Epithelial cell of prostate (primary cell): ENCODE measurements at regions not wholly inside any gene's neighbourhood (a gene's known extent, or its start where the extent isn't known, plus 50 kb on each side); places are given as distances from the start of the nearest gene placed in this dataset.

Source experiments
- DNase-seq: peaks from one replicate; pipeline ENCODE4 v3.0.0-alpha.2; 2011; ENCODE audit warnings: low read depth, low spot score
- H3K27ac ChIP-seq: fragments of 450-650 bp; 2 replicates; pipeline ENCODE4 v1.5.1; 2017; ENCODE audit warnings: mild to moderate bottlenecking

DNA sequence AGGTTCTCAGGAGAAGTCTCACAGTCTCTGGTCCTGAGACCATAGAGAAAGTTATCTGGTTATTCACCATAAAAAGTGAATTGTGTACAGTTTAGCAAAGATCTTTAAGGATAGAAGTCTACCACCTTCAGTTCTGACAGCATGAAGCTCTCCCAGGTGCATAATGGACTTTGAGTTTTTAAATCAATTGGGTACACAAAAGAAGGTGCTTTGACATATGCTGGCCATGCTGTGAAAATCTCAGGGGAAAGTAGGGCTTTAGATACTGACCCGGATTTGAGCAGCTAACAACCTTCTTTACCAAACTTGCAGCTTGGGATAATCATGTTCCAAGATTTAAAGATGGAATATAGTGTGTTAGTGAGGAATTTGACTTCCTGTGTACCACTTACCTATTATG is 264.2 kb downstream of the ZSWIM6 start:
- no peak for DNase-seq
- H3K27ac ChIP-seq, result no peak overlapping the region

DNA sequence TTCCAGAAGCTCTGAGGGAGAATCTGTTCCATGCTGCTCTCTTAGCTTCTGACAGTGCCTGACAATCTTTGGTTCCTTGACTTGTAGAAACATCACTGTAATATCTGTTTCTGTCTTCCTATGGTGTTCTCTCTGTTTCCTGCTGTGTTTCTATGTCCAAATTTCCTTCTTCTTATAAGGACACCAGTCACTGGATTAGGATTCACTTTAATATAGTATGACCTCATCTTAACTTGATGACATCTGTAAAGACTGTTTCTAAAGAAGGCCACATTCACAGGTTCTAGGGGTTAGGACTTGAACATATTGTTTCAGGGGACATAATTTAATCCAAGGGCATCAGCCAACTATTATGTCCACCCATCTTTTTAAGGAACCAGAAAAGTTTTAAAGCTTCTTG is 265.6 kb downstream of the ZSWIM6 start:
- H3K27ac ChIP-seq, result no peak overlapping the region

DNA sequence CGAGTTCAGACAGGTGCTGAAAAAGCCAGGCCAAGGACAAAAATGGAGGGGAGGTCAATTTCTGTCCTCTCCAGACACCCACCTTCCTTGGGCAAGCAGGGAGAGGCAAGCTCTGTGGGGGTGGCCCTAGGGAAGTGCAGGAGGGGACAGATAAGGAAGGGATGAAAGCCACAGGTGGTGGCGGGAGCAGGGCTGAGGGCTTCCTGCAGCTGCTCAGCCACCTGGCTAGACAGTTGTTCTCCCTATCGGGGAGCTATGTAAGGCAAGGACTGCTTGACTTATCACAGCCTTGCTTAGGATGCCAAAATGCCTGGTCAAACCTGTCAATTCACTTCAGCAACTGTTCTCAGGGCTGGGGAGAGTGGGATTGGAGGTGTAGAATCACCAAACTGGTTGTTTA is 266.1 kb downstream of the ZSWIM6 start:
- DNase-seq, result no peak
- no peak overlapping the region for H3K27ac ChIP-seq

More for the DNA sequence above, 265.6 kb downstream of the ZSWIM6 start:
- DNase-seq, result no peak

DNA sequence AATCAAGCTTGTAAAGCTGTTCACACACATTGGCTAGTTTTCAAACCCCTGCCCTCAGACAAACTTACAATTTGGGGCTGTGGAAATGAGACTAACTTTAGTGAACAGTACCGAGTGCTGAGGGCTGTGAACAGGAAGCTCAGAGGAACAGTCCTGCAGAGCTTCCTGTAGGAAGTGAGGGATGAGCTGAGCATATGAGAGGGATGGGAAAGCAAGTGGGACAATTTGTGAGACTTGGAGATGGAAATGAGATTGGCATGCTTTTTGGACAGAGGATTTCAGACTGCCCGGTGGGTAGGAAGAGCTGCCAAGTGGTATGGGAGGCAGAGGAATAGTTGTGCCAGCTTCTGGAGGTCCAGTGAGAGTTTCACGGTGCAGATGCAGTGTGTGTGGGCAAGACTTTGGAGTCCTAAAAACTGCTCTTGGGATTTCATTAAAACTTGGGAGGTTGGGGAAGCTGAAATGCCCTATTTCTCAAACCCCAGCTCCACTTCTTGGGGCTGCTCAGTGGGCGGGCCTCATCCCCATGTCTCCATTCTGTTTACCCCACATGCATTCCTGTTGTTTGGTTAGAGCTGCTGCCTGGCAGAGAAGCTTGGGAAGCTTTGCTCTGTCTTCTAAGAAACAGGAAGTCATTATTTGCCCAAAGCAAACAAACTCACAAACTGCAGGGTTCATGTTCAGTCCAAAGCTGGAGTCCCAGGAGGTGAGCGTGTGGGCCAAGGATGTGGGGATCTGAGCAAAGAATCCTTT is 267.5 kb downstream of the ZSWIM6 start:
- no peak overlapping the region for H3K27ac ChIP-seq
- DNase-seq, result no peak

DNA sequence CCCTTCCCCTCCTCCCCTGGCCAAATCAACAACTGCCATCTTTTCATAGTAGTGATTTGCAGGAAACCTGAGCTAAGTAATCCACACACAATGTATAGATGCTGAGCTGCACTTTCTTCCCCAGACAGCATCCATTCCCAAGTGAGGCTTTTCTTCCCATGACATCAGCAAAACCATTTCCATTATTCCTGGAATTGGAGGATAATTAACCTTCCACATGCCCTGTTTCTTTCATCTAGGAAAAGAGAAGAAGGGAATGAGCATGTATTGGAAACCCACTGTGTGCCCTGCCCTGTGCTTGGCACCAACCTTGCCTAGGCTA is 268.0 kb downstream of the ZSWIM6 start:
- DNase-seq, result no peak
- no peak overlapping the region for H3K27ac ChIP-seq

DNA sequence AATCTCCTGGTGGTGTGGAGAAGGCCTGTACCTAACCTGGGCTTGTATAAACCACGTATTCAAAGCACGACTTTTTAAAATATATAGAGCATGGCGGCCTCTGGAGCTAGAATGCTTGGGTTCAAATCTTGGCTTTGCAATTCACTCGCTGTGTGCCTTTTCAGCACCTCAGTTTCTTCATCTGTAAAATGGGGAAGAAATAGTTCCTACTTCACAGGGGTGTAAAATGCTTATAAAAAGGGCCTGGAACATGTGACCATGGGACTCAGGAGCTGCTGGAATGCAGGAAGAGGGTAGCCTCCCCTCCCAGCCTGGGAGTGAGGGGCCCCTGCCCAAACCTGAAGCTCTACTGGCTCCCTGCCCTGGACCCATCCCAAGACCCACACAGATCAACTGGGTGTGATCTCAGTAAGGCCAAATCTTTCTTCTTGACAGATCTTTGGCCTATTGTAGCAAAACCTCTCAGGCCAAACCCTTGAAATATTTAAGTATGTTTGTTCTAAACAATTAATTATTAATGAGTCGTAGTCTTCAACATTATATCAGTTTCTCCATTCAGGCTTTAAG is 269.0 kb downstream of the ZSWIM6 start:
- DNase-seq, result no peak
- no peak overlapping the region for H3K27ac ChIP-seq

DNA sequence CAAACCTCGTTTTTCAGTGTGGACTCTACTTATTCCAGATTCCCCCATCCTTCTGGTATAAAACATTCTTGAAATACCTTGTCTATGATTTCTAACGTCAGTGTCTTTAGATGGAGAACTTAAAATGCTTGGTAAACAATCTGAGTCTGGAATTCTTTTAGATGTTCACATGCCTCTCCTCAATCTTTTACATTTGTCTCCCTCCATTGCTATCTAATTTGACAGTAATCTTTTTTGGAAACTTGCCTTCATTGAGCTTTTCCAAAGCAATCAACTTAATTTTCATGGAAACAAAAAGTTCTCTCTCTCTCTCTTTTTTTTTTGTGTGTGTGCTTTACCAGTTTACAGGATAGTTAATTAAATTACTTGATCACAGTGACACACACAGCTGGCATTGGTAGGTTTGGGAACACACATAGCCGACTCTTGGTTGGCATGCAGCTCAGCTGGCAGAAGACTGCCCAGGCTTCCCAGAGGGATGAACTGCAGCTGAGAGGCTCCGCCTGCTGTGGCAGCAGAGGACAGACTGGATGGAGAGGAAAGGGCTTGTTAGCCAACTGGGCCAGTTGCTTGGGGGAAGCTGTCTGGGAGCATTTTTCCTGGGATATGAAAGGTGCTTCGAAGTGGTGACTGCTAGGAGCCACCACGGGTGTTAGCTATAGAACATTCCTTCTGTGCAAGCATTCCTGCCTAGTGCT is 271.3 kb downstream of the ZSWIM6 start:
- no peak overlapping the region for H3K27ac ChIP-seq
- DNase-seq, result no peak

DNA sequence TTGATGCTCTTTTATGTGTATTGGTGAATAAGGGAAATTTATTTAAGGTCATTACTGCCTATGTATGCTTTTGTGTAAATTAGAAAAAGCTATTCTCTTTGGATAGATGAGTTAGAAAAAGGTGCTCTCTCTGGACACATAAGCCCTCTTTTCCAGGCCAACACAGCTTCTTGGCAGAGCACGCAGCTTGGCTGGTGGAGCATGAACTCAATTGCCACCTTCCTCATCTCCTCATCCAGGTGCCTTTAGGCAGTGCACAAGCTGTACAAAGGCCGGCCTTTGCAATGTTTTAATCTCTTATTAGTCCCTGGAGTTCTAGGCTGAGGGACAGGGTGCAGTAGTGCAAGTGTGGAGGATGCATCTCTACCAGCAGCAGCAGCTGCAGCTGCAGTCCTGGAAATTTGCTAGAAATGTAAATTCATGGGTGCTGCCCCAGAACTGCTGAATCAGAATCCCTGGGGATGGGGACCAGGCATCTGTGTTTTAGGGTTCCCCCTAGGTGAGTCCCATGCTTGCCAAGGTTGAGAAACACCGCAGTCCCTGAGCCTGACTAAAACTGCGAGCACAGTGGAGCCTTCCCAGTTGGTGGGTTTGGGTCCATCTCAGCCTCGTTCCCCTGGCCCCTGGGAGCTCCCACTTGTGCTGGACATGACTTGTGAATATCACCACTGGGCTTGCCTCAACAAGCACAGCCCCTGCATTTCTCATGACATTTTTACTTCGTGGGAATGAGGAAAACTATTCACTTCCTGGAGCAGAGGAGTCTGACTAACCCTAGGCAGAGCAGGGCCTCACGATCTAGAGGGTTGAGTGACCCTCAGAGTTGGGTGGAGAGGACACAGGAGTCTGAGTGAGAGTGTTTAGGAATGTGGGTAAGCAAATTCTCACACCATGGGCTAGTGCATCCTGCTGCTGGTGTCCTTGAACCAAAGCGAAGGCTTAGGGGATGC is 272.3 kb downstream of the ZSWIM6 start:
- H3K27ac ChIP-seq, result peak overlapping the region; percentile 32
- peak; percentile 67 for DNase-seq

DNA sequence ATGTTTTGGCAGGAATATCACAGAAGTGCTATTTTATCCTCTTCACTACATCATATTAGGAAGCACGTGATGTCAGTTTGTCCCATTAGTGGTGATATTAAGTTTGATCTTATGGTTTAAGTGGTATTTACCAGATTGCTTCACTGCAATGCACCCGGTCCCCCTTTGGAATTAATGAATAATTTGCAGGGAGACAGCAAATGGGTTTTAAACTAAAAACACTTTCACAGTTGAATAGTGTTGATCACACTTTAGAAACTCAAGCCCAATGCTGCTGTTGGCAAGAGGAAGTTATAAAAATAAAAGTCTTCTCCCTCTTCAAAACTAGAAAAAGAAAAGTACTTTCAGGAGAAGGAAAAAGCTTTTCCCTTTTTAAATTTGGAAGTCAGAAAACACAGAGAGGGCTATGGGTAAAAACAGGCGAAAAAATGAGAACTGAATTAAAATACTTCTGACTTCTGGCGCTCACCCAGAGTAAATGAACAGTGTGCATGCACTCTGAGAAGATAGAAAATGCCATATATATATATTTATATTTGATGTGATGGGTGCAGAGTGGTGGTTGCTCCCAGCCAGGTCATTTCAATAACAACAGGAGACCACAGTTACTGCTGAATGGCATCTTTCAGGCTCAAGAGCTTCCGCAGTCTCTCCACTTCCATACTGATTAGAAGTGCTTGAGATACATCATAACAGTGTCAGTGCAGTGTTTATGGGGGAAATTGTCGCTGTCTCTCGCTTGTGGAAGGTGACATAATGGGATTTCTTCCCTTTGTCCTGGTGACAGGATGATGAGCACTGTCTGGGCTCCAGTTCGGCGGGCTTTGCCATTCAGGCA is 278.0 kb downstream of the ZSWIM6 start:
- no peak overlapping the region for H3K27ac ChIP-seq
- DNase-seq, result no peak

DNA sequence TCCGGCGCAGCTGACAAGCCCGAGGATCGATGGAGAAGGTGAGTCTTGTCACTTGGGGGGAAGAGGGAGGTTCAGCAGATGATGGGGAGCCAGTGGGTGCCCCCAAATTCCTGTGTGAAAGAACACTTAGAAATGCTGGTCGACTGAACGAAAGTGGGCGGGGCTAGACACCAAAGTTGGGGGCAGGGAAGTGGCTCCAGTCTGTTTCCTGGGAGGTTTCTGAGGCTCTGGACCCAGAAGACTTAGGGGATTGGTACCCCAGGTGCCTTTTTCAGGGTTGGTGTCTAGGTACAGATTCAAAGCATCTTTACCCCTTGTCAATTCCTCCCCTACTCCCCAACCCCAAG is 278.6 kb downstream of the ZSWIM6 start:
- H3K27ac ChIP-seq, result no peak overlapping the region
- DNase-seq, result no peak

DNA sequence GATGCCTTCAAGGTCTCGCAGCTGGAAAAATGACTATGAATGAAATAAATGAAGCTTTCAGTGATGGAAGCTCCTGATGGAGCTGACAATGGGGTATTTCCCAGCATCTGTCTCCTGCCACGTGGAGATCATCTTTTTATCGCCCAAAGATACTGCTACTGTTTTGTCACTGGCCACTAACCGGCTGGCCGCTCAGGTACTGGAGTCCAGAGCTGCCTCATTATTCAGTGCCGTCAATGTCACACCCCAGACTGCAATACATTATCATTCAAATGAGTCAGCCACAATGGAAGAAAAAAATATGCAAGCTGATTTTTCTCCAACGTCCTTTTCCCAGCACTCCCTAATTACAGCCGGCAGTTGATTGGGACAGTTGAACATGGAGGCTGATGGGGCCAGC is 280.4 kb downstream of the ZSWIM6 start:
- no peak overlapping the region for H3K27ac ChIP-seq
- no peak for DNase-seq

- no peak overlapping the region for H3K27ac ChIP-seq
- no peak for DNase-seq
These were observed 281.6 kb downstream of the ZSWIM6 start for GRCh38 chr5:61613679-61614078.

GRCh38 chr5:61614606-61615005 is 282.5 kb downstream of the ZSWIM6 start:
- DNase-seq, result no peak
- H3K27ac ChIP-seq, result no peak overlapping the region

GRCh38 chr5:61617039-61617438 is 285.0 kb downstream of the ZSWIM6 start:
- no peak overlapping the region for H3K27ac ChIP-seq
- DNase-seq, result no peak

- H3K27ac ChIP-seq, result no peak overlapping the region
- DNase-seq, result peak; percentile 20
These were observed 286.0 kb downstream of the ZSWIM6 start for GRCh38 chr5:61617995-61618525.

- no peak for DNase-seq
- H3K27ac ChIP-seq, result no peak overlapping the region
These were observed 286.5 kb downstream of the ZSWIM6 start for GRCh38 chr5:61618577-61618976.

DNA sequence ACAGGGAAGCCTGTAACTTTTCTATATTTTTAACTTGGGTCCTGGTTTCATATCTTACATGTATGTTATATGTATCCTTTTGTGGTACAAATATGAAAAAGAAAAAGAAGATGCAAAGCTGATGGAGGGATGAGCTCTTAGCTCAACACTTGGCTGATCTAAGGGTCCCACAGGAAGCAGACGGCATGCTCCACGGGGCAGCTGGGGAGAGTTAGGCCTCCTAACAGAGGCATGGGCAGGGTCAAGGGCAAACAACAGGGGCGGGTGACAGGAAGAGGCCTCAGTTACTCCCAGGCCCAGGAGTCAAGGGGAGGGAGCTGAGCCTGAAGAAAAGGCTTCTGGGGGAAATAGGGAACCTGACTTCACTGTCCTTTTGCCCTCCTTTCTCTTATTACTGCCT is 287.2 kb downstream of the ZSWIM6 start:
- no peak overlapping the region for H3K27ac ChIP-seq
- DNase-seq, result no peak

GRCh38 chr5:61619777-61620518 is 287.9 kb downstream of the ZSWIM6 start:
- DNase-seq, result no peak
- no peak overlapping the region for H3K27ac ChIP-seq

GRCh38 chr5:61620699-61621182 is 288.7 kb downstream of the ZSWIM6 start:
- no peak for DNase-seq
- H3K27ac ChIP-seq, result no peak overlapping the region
